ENCODE measurements at regions not wholly inside any gene's neighbourhood (a gene's known extent, or its start where the extent isn't known, plus 50 kb on each side); places are given as distances from the start of the nearest gene placed in this dataset.

DNA sequence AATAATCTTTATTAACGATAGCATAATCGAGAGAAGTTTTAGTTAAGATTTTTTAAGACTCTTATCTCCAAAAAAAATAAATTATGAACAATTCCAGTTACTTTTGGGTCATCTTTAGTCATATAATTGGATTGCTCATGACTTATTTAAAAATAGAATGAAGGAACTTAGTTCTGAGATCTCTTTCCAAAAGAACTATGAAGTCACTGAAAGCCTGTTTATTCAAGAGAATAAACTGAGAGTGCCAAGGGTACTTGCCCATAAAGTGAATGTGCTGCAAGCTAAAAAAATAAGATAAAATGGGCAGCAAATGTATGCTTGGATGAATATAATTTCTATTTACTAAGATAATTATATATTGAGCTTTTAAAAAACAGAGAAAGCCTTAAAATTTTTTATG lies 176.5 kb upstream of the PLSCR5 start:
- no peak overlapping the region for H3K9ac ChIP-seq (ENCODE audit: low read length)
- no peak overlapping the region for H2AFZ ChIP-seq (ENCODE audit: insufficient read depth, low read length, poor library complexity)
- no peak overlapping the region for H4K8ac ChIP-seq (ENCODE audit: low read depth, low read length)
- H4K91ac ChIP-seq (ENCODE audit: low read depth, low read length), result no peak overlapping the region
- H3K27ac ChIP-seq (ENCODE audit: low read depth, low read length), result no peak overlapping the region
- no peak overlapping the region for H3K4ac ChIP-seq (ENCODE audit: low read depth, low read length)
- H3K18ac ChIP-seq (ENCODE audit: low read length), result no peak overlapping the region
- H3K4me1 ChIP-seq (ENCODE audit: control insufficient read depth in 1 of 2, insufficient read depth in 2 of 2, low read length in 2 of 2), result no peaks in the 10 kb centered on the region
- no peak overlapping the region for H3K14ac ChIP-seq (ENCODE audit: low read length)
- H4K12ac ChIP-seq (ENCODE audit: low read depth, low read length), result no peak overlapping the region
- no peak overlapping the region for H3K23ac ChIP-seq (ENCODE audit: low read length)
- H2BK5ac ChIP-seq (ENCODE audit: low read depth, low read length, poor library complexity), result no peak overlapping the region
- H2BK120ac ChIP-seq (ENCODE audit: insufficient read depth, low read length, poor library complexity), result no peak overlapping the region
- H3K36me3 ChIP-seq (ENCODE audit: control insufficient read depth in 1 of 2, insufficient read depth in 2 of 2, low read length in 2 of 2), result no peaks in the 10 kb centered on the region
- no peaks in the 10 kb centered on the region for H3K79me1 ChIP-seq (ENCODE audit: low read length)
- no peaks in the 10 kb centered on the region for H3K27me3 ChIP-seq (ENCODE audit: insufficient read depth, low read length)
- H2AK5ac ChIP-seq (ENCODE audit: low read length), result no peak overlapping the region
- no peak for DNase-seq
- no peak overlapping the region for H3K4me3 ChIP-seq (ENCODE audit: low read depth, low read length)
- no peak overlapping the region for H3K4me2 ChIP-seq (ENCODE audit: low read length)
- no CpG with 5 or more reads among the region's 2 CpGs for WGBS (ENCODE audit: extremely low coverage, insufficient coverage, insufficient read length)
- no peak overlapping the region for H2BK12ac ChIP-seq (ENCODE audit: low read length)
- no peaks in the 10 kb centered on the region for H3K79me2 ChIP-seq (ENCODE audit: control insufficient read depth, insufficient read depth, low read length, poor library complexity)
- no peaks in the 10 kb centered on the region for H3K9me3 ChIP-seq (ENCODE audit: insufficient read depth, low read depth, low read length)

- no peak overlapping the region for H2AFZ ChIP-seq (ENCODE audit: insufficient read depth, low read length, poor library complexity)
- no peak overlapping the region for H2BK12ac ChIP-seq (ENCODE audit: low read length)
- no peaks in the 10 kb centered on the region for H3K4me1 ChIP-seq (ENCODE audit: control insufficient read depth in 1 of 2, insufficient read depth in 2 of 2, low read length in 2 of 2)
- no peak for DNase-seq
- no peak overlapping the region for H3K23ac ChIP-seq (ENCODE audit: low read length)
- H4K12ac ChIP-seq (ENCODE audit: low read depth, low read length), result no peak overlapping the region
- no peaks in the 10 kb centered on the region for H3K79me1 ChIP-seq (ENCODE audit: low read length)
- H3K27me3 ChIP-seq (ENCODE audit: insufficient read depth, low read length), result no peaks in the 10 kb centered on the region
- no peak overlapping the region for H3K9ac ChIP-seq (ENCODE audit: low read length)
- no peaks in the 10 kb centered on the region for H3K79me2 ChIP-seq (ENCODE audit: control insufficient read depth, insufficient read depth, low read length, poor library complexity)
- H3K4me2 ChIP-seq (ENCODE audit: low read length), result no peak overlapping the region
- H2BK120ac ChIP-seq (ENCODE audit: insufficient read depth, low read length, poor library complexity), result no peak overlapping the region
- H3K9me3 ChIP-seq (ENCODE audit: insufficient read depth, low read depth, low read length), result no peaks in the 10 kb centered on the region
- no peak overlapping the region for H2BK5ac ChIP-seq (ENCODE audit: low read depth, low read length, poor library complexity)
- H3K36me3 ChIP-seq (ENCODE audit: control insufficient read depth in 1 of 2, insufficient read depth in 2 of 2, low read length in 2 of 2), result no peaks in the 10 kb centered on the region
- H3K27ac ChIP-seq (ENCODE audit: low read depth, low read length), result no peak overlapping the region
- H3K18ac ChIP-seq (ENCODE audit: low read length), result no peak overlapping the region
- no peak overlapping the region for H3K14ac ChIP-seq (ENCODE audit: low read length)
- no peak overlapping the region for H2AK5ac ChIP-seq (ENCODE audit: low read length)
- H4K91ac ChIP-seq (ENCODE audit: low read depth, low read length), result no peak overlapping the region
- no peak overlapping the region for H3K4me3 ChIP-seq (ENCODE audit: low read depth, low read length)
- no peak overlapping the region for H3K4ac ChIP-seq (ENCODE audit: low read depth, low read length)
- WGBS (ENCODE audit: extremely low coverage, insufficient coverage, insufficient read length), result no CpG with 5 or more reads among the region's 3 CpGs
- H4K8ac ChIP-seq (ENCODE audit: low read depth, low read length), result no peak overlapping the region
Measured at GRCh38 chr3:146781059-146781458, 175.9 kb upstream of the PLSCR5 start.

- Histone ChIP-seq H3K23ac (ENCODE audit: low read length) (no peak overlapping the region), H3K4me3 (ENCODE audit: low read depth, low read length) (no peak overlapping the region), H3K4me1 (ENCODE audit: control insufficient read depth in 1 of 2, insufficient read depth in 2 of 2, low read length in 2 of 2) (no peaks in the 10 kb centered on the region), H3K27ac (ENCODE audit: low read depth, low read length) (no peak overlapping the region), H3K27me3 (ENCODE audit: insufficient read depth, low read length) (no peaks in the 10 kb centered on the region), H3K4me2 (ENCODE audit: low read length) (no peak overlapping the region), H4K8ac (ENCODE audit: low read depth, low read length) (no peak overlapping the region), H2BK12ac (ENCODE audit: low read length) (no peak overlapping the region), H3K18ac (ENCODE audit: low read length) (no peak overlapping the region), H2BK5ac (ENCODE audit: low read depth, low read length, poor library complexity) (no peak overlapping the region), H2AK5ac (ENCODE audit: low read length) (no peak overlapping the region), H3K36me3 (ENCODE audit: control insufficient read depth in 1 of 2, insufficient read depth in 2 of 2, low read length in 2 of 2) (no peaks in the 10 kb centered on the region), H3K79me1 (ENCODE audit: low read length) (no peaks in the 10 kb centered on the region), H2BK120ac (ENCODE audit: insufficient read depth, low read length, poor library complexity) (no peak overlapping the region), H2AFZ (ENCODE audit: insufficient read depth, low read length, poor library complexity) (no peak overlapping the region), H3K9ac (ENCODE audit: low read length) (no peak overlapping the region), H3K4ac (ENCODE audit: low read depth, low read length) (no peak overlapping the region), H4K91ac (ENCODE audit: low read depth, low read length) (no peak overlapping the region), H4K12ac (ENCODE audit: low read depth, low read length) (no peak overlapping the region), H3K9me3 (ENCODE audit: insufficient read depth, low read depth, low read length) (no peaks in the 10 kb centered on the region), H3K14ac (ENCODE audit: low read length) (no peak overlapping the region), H3K79me2 (ENCODE audit: control insufficient read depth, insufficient read depth, low read length, poor library complexity) (no peaks in the 10 kb centered on the region)
- WGBS (ENCODE audit: extremely low coverage, insufficient coverage, insufficient read length), result no CpG with 5 or more reads among the region's 2 CpGs
- DNase-seq, result no peak
Measured at GRCh38 chr3:146780251-146780650, 175.1 kb upstream of the PLSCR5 start.

- Histone ChIP-seq H3K27me3 (ENCODE audit: insufficient read depth, low read length) (no peaks in the 10 kb centered on the region), H2BK120ac (ENCODE audit: insufficient read depth, low read length, poor library complexity) (no peak overlapping the region), H2AFZ (ENCODE audit: insufficient read depth, low read length, poor library complexity) (no peak overlapping the region), H3K9me3 (ENCODE audit: insufficient read depth, low read depth, low read length) (no peaks in the 10 kb centered on the region), H3K9ac (ENCODE audit: low read length) (no peak overlapping the region), H2BK12ac (ENCODE audit: low read length) (no peak overlapping the region), H3K79me2 (ENCODE audit: control insufficient read depth, insufficient read depth, low read length, poor library complexity) (no peaks in the 10 kb centered on the region), H2AK5ac (ENCODE audit: low read length) (no peak overlapping the region), H3K79me1 (ENCODE audit: low read length) (no peaks in the 10 kb centered on the region), H4K8ac (ENCODE audit: low read depth, low read length) (no peak overlapping the region), H3K23ac (ENCODE audit: low read length) (no peak overlapping the region), H3K14ac (ENCODE audit: low read length) (no peak overlapping the region), H3K4me2 (ENCODE audit: low read length) (no peak overlapping the region), H3K4me1 (ENCODE audit: control insufficient read depth in 1 of 2, insufficient read depth in 2 of 2, low read length in 2 of 2) (no peaks in the 10 kb centered on the region), H4K12ac (ENCODE audit: low read depth, low read length) (no peak overlapping the region), H3K18ac (ENCODE audit: low read length) (no peak overlapping the region), H3K4me3 (ENCODE audit: low read depth, low read length) (no peak overlapping the region), H3K36me3 (ENCODE audit: control insufficient read depth in 1 of 2, insufficient read depth in 2 of 2, low read length in 2 of 2) (no peaks in the 10 kb centered on the region), H2BK5ac (ENCODE audit: low read depth, low read length, poor library complexity) (no peak overlapping the region), H3K27ac (ENCODE audit: low read depth, low read length) (no peak overlapping the region), H4K91ac (ENCODE audit: low read depth, low read length) (no peak overlapping the region), H3K4ac (ENCODE audit: low read depth, low read length) (no peak overlapping the region)
- DNase-seq, result no peak
Measured at GRCh38 chr3:146777941-146778340, 172.8 kb upstream of the PLSCR5 start.
